Coronary artery (tissue), 2 donors: ENCODE measurements at regions not wholly inside any gene's neighbourhood (a gene's known extent, or its start where the extent isn't known, plus 50 kb on each side); places are given as distances from the start of the nearest gene placed in this dataset.
A peak's percentile ranks its signal among the peaks of the same experiment; 100 is the strongest.

Experiments used
- DNase-seq: peaks from one replicate; pipeline ENCODE4 v3.0.0-alpha.2; 2017; ENCODE audit warnings: low spot score
- H3K27ac ChIP-seq, 2 donors: fragments of 200-600 bp; sonication (generic); one replicate each; pipeline ENCODE4 v1.5.1; 2016 to 2019
- H3K4me3 ChIP-seq: fragments of 200-600 bp; sonication (generic); 2 replicates; pipeline ENCODE4 v1.5.1; 2016; ENCODE audit warnings: mild to moderate bottlenecking, moderate library complexity
- TF ChIP-seq, protein P1 (sequence below): fragments of 200-600 bp; sonication (generic); IDR thresholded peaks from one replicate; pipeline ENCODE4 v1.5.1; 2019; ENCODE audit warnings: antibody characterized with exemption

- TF ChIP-seq, protein P1, sequence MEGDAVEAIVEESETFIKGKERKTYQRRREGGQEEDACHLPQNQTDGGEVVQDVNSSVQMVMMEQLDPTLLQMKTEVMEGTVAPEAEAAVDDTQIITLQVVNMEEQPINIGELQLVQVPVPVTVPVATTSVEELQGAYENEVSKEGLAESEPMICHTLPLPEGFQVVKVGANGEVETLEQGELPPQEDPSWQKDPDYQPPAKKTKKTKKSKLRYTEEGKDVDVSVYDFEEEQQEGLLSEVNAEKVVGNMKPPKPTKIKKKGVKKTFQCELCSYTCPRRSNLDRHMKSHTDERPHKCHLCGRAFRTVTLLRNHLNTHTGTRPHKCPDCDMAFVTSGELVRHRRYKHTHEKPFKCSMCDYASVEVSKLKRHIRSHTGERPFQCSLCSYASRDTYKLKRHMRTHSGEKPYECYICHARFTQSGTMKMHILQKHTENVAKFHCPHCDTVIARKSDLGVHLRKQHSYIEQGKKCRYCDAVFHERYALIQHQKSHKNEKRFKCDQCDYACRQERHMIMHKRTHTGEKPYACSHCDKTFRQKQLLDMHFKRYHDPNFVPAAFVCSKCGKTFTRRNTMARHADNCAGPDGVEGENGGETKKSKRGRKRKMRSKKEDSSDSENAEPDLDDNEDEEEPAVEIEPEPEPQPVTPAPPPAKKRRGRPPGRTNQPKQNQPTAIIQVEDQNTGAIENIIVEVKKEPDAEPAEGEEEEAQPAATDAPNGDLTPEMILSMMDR: no peak
- no peak for DNase-seq
- Histone ChIP-seq H3K4me3 (no peak overlapping the region), H3K27ac (peak overlapping the region in 1 of 2 donors; percentile 36)
Measured at GRCh38 chr5:34535433-34535832, 120.7 kb upstream of the RAI14 start.

GRCh38 chr5:34535944-34536623 lies 120.0 kb upstream of the RAI14 start:
- Histone ChIP-seq H3K27ac (peak overlapping the region in 1 of 2 donors; percentile 36), H3K4me3 (no peak overlapping the region)
- DNase-seq: no peak
- TF ChIP-seq, protein P1: no peak

DNA sequence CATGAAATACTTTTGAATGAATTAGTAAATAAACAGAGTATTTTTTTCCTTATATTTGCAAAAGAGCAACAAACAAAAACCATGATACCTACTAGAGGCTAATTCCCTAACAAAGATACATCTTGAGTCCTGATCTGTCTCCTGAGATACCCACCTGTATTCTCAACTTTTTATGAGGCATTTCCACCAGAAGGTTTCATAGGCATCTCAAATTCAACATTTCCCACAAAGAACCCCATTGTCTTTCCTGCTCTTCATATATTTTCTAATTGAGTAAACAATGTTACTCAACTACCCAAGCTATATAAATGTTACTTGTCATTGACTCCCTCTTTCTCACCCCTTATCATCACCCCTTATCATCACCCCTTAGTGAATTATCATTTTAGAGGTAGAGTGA lies 119.4 kb upstream of the RAI14 start:
- no peak overlapping the region for H3K27ac ChIP-seq
- H3K4me3 ChIP-seq: no peak overlapping the region
- TF ChIP-seq, protein P1: no peak
- no peak for DNase-seq

DNA sequence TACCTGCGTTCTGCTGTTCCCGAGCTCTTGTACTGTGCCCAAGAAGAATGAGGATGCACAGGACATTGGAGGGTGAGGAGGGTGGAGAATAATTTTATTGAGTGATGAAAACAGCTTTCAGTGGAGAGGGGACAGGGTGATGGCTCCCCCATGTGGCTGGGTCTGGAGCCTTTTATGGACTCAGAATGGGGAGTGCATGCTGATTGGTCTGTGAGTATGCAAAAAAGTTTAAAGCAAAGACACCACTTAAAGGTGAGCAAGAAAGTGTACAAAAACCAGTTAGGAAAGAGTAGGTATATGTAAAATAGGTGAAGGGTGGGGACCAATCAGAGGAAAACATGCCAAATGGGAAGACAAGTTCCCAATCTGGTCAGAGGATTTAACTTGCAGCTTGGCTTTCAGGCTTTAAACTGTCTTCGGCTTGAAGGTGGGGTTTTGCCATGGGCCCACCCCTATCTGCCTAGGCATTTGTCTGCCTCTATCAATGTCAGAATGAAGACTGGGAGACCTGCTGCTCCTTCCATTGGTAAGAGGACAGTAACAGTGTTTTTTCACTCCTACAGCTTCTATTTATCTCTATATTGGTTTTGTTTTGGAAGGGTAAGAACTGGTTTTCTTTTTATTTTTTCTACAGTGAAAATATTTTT lies 118.0 kb upstream of the RAI14 start:
- TF ChIP-seq, protein P1: no peak
- H3K27ac ChIP-seq: no peak overlapping the region
- no peak overlapping the region for H3K4me3 ChIP-seq
- no peak for DNase-seq

DNA sequence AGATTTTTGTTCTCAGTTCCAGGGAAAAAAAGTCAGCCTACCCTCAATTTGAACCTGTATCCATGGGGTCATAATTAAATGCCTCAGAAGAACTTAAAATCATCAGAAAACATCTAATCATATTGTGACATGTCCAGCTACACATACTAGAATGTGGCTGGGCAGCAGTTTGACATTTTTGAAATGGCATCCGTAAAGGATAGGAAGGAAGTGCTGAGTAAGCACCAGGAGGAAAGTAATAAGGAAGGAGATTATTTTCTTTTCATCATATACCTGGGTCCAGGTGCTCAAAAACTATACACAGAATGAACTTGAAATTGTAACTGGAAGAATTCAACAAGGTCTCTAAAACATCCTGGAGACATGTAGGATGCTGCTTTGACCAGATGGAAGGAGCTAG lies 116.9 kb upstream of the RAI14 start:
- no peak for DNase-seq
- no peak overlapping the region for H3K27ac ChIP-seq
- no peak overlapping the region for H3K4me3 ChIP-seq
- TF ChIP-seq, protein P1: no peak

GRCh38 chr5:34541067-34541466 lies 115.1 kb upstream of the RAI14 start:
- Histone ChIP-seq H3K4me3 (no peak overlapping the region), H3K27ac (no peak overlapping the region)
- TF ChIP-seq, protein P1: no peak
- no peak for DNase-seq

- H3K27ac ChIP-seq: no peak overlapping the region
- H3K4me3 ChIP-seq: no peak overlapping the region
- DNase-seq: no peak
- TF ChIP-seq, protein P1: no peak
Measured at GRCh38 chr5:34542818-34543217, 113.3 kb upstream of the RAI14 start.
